ENCODE measurements at regions not wholly inside any gene's neighbourhood (a gene's known extent, or its start where the extent isn't known, plus 50 kb on each side); places are given as distances from the start of the nearest gene placed in this dataset.

DNA sequence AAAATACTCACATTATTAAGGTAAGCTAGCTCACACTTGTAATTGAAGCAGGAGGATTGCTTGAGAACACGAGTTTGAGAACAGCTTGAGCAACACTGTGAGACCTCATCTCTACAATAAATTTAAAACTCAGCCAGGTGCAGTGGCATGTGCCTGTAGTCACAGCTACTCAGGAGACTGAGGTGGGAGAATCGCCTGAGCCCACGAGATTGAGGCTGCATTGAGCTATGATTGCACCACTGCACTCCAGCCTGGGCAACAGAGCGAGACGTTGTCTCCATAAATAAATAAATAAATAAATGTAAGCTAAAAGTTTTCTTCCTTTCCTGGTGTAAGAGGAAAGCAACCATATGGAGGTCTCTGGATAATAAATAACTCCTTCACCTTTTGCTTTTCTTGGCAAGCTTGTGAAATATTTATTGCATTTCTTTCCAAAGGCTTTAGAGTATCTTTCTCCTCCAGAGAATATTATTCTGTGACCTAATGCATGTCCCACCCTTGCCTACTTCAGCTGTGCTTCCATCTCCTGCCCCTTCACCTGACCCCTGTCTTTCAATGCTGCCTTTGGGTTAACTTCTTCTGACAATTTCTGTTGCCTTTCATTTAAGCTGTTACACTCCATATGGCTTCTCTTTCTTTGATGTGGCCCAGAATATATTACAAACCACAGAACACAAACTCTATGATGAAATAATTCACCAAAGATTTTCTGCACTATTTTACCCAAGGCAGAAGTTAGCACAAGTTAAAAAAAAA lies 280.7 kb upstream of the RND3 start:
- no peak for DNase-seq

DNA sequence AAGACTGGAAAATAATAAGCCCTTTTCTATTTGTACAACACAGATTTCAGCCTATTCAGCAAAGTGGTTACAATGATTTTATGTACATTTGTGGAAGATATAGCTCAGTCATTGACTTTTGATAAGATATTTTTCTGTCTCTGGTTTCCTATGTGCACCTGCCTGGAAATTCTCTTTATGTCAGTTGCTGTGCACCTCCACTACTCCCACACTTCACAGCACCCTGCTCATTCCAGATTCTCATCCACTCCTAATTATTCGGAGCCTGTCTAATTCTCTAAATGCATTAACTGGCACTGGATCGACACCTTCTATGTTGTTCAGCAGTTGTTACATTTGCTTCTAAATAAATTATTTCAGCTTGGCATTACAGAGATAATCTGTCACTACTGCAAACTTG lies 275.1 kb upstream of the RND3 start:
- DNase-seq = no peak

DNA sequence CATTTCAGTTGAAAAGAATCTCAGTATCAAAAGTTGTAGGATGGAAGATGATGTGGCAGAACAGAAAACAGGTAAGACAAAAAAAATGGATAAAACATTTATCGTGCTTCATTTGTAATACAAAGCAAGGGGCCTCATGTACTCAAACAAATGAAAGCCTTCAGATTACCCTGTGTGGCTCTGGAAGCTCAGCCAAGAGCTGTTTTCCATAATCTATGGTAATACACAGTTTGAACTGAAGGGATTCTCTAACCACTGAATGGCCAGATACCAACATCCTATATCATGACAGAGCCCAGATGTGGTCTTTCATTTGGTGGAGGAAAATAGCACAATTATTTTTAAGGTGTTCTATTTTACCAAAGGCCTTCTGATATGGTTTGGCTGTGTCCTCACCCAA lies 272.1 kb upstream of the RND3 start:
- no peak for DNase-seq

DNA sequence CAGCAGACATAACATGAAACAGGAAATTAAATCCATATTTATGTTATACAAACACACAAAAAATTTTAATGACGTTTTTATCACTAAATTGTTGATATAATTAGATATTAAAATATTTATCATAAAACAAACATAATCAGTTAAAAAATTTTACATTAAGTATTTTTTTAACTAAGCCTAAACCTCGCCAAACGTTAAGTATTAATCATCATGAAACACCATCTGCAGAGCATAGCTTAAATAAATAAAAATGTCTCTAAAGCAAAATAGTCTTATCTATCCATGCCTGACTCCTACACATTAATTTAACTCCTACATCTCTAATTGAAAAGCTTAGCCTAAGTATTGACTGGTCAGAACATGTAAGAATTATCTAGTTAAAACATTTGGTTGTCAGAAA lies 271.6 kb upstream of the RND3 start:
- DNase-seq = no peak

DNA sequence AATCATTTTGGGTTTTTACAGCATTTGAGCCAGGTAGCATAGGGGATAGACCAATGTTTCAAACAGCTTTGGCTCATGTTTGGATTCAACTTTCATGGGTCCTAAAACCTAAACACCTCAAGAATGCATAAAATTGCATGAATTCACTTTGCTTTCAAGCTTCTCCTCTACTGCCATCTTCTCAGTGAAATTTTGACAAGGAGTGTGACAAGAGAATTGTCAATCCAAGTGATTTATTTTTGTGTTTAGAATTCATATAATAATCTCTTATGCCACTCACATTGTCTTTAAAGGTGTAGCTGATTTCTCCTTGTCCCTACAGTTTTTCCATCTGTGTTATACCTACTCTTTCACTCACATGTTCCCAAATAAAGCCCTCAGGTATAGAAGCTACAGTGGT lies 264.8 kb upstream of the RND3 start:
- DNase-seq = no peak

DNA sequence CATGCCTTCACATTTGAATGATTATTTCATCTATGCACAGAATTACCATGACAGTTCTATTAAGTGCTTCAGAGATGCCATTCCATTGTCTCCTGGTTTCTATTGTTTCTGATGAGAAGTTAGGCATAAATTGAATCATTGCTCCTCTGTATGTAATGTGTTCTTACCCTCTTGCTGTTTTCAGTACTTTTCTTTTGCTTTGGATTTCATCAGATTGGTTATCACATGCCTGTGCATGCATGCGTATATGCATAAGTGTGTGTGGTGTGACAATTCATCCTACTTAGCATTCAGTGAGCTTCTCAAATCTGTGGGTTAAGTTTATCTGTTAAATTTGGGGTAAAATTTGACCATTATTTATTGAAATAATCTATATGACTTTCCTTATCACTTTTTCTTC lies 263.3 kb upstream of the RND3 start:
- DNase-seq = no peak

DNA sequence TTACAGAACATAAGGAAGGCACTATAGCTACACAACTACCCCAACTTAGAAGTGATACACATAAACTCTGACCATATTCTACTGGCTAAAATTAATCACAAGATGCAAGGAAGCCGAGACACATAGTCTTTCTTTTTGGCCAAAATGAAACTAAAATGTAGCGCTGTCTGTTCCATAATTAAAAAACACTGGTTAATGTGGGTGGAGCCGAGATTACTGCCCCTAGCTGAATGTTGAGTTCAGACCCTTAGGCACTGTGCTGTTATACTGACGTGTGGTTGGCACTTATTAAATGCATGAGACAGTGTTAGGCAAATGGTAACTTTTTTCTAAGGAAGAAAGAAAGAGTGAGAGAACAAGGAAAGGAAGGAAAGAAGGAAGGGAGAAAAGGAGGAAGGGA lies 254.6 kb upstream of the RND3 start:
- no peak for DNase-seq

DNA sequence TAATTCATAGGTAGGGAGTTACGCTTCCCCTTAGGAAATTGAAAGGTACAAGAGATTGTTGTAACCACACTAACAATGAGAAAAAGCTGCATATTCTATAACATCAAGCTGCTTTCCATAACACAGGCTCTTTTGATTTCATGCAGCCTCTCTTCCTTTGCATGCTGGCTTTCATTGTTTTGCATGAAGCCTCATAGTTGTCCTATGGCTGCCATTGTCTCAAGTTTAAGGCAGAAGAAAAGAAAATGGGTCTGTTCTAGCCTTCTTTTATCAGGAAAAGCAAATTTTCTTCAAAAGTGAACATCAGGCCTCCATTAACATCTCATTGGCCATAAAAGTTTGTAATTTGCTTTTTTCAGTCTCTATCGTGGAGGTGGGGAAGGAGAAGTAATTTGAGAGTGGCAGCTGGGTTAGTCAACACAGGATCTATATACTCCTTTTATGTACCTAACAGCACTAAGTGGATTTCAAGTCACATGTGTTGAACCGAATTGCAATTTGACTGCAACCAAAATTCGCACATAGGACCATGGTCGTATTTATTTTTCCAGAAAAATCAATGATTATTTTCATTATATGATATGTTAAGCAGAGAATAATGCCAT lies 248.5 kb upstream of the RND3 start:
- no peak for DNase-seq

DNA sequence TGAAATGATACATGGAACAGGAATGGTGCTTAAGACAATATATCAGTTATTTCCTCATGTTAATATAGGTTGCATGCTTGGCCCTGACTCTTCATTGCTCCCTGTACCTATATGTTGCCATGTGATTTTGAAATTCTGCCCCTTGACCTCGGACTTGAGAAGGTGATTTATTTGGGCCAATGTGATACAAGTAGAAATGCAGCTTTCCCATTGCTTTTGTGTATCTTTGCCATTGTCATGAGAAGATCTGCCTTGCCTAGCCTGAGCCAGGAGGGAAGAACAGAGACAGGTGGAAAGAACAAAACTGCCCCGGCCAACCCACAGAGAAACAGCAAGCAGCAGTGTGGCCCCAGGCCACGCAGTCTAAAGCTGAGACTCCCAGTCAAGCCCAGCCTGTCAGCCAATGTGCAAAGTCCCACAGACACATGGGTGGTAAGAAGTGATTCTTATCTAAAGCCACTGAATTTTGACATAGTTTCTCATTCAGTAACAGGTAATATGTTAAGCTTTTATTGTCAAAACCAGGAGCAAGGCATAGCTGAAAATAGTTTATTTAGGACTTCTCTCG lies 245.7 kb upstream of the RND3 start:
- no peak for DNase-seq

DNA sequence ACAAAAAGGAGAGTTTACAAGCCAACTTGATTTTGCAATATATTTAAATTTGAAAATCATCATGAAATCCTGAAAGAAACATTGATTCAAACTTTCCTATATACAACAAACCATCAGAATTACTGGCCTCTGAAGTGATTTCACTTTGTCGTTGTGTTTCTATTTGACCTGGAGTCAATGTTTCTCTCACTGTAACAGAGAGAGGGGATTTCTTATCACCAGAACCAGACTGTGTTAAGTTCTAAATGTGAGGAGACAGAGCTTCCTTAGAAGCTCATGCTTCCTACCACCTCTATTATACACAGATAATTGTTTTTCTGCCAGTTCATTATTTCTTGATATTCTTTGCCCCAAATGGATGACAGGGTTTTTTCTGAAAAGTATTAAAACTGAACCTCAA lies 245.0 kb upstream of the RND3 start:
- no peak for DNase-seq

DNA sequence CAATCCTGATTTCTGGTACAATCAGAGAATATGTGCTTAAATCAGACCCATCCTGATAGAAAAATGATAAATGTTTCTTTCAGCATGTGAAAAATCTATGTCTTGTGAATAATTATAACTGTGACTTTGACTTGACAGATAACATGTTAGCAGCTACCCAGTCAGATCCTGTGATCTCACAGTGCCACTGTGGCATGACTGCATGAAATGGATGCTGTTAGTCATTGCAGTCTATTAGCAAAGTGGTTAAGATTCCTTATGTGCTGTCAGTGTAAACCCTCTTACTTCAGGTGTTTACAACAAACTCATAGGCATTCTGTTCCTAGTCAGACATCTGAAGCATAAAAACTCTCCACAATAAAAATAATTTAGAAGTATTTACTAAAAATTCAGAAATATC lies 244.6 kb upstream of the RND3 start:
- DNase-seq = no peak

DNA sequence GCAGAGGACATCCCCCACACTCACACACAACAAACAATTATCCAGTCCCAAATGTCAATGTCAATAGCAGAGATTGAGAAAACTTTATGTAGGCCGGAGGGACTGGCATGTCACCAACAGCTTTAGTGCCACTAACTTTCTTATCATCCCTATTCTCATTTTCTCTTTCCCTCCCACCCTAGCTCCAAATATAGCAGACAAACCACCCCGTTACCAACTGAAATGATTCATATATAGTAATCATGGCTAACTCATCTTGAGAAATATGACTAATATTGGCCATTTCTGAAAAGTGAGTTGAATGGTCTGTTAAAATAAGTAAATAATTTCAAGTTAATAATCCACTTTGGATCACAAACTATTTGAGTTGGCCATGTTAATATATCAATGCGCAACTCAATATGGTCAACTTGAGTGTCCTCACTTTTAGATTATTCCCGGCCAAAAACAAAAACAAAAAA lies 242.1 kb upstream of the RND3 start:
- no peak for DNase-seq

DNA sequence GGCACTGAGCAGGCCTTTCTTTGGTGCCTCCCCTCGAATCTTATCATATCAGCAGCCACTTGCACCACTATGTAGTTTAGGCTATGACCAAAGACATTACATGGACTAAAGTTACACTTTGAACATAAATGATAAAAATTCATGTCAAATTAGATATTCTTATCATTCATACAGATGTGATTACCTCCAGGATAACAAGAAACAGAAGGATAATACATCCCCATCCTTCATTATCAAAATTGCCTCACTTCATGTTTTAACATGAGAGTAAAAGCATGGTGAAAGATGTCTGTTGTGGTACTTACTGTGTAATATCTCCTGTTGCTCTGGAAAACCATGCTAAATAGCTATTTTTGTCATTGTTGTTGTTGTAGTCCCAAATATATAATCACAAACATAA lies 230.8 kb upstream of the RND3 start:
- no peak for DNase-seq

DNA sequence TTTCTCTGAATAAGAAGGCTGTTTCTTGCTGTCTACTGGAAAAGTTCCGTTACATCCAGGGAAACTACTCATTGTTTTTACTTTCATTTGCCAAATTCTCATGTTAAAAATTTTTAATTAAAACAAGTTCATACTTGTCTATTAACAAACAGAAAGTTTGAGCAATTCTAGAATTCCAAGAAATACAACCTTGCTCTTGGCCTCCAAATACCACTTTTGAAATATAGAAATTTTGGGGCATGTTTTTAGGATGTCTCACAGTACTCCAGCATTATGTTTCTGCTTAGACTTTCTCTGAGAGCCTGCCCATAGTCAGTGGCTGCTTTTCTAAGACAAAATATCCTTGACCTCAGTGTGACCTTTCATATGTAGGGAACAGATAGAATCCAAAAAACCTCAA lies 228.7 kb upstream of the RND3 start:
- DNase-seq = no peak

DNA sequence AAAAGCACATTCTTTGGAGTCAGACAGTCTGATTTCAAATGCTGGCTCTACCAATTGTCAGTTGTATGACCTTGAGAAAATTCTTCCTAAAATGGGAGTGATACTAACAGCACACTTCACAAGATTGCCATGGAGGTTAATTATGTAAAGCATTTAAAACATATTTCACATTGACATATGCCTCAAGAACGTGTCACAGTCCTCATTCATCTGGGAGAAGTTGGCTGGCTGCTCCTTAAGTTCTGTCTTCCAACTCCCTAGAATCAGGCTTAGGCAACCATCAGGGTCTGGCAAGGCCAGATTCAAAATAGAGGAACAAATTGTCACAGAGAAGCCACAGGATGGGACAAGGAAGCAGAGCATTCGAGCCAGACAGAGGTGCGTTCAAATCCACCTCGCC lies 228.0 kb upstream of the RND3 start:
- no peak for DNase-seq

DNA sequence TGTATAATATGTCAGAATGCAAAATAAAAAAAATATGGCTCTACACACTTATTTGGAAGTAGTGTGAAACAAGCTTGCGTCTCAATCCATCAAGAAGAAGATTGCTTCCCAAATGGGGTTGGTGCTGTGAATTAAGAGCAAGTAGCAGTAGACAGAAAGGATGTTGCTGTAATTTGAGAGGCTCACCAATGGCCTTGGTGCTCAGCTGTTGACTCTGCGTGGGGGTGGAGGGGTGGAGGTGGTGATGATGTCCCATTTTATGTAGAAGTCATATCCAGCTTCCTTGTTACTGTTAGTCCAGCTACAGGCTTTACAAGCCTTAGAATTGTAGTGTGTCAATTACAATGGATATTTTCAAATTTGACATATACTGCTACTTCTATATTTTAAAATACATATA lies 223.4 kb upstream of the RND3 start:
- no peak for DNase-seq

DNA sequence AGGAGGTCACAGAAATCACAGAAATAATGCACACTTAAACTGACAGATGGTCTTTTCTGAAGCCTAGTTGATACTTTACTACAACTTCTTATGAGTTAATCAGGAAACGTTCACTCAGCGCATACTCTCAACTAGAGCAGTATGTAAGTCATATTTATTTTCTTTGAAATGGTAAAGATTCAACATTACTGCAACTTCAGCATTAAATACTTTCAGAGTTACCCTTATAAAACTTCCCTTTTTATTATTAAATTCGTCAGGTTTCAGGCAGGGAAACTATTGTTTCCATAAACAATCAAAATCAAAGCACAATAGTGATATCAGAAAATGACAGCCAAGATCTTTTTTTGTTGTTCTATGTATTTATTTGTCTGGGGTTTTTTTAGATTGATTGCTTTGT lies 222.6 kb upstream of the RND3 start:
- DNase-seq = no peak

DNA sequence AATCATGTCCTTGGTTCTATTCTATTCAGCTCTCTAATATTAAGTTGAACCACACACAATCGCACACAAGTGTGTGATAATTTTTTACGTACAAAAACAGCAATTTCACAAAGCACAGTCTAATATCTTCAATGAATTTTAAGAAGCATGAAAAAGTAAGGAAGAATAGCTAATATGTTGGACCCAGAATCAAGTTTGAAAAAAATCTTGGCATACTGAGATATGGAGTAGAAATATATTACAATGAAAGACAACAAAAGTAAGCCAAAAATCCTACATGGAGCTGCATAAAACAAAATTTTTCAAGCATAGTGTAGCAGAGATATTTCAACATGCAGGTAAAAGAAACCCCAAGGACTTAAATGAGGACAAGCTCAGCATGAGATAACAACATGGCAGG lies 219.1 kb upstream of the RND3 start:
- DNase-seq = no peak

DNA sequence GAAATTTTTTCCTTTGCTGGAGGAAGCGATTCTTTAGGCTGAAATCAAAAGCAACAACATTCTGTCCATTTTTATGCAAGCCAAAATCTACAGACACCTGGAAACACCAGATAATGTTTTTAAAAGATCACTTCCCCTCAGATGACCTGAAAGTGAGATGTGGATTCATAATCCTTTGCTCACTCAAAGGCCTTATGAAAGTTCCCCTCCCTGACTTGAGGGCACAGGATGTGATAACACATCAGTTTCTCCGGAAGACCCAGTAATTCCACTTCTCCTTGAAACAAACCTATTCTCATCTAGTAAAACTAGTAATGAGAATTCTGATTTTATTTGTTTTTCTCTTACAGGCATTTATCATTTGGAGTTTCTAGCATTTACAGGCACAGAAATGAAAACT lies 218.3 kb upstream of the RND3 start:
- no peak for DNase-seq

DNA sequence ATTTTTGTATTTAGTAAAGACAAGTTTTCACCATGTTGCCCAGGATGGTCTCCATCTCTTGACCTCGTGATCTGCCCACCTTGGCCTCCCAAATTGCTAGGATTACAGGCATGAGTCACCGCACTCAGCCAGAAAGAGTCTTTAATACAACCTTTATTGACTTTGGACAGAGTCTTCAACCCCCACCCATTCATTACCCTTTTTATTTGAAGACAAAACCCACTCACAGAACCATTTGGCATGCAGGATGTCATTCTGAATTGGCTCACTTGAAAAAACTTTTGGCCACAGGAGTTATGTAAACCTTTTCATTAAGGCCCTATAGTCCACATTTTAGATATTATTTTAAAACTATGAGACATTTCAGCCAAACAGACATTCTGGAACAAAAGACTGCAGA lies 217.9 kb upstream of the RND3 start:
- no peak for DNase-seq

DNA sequence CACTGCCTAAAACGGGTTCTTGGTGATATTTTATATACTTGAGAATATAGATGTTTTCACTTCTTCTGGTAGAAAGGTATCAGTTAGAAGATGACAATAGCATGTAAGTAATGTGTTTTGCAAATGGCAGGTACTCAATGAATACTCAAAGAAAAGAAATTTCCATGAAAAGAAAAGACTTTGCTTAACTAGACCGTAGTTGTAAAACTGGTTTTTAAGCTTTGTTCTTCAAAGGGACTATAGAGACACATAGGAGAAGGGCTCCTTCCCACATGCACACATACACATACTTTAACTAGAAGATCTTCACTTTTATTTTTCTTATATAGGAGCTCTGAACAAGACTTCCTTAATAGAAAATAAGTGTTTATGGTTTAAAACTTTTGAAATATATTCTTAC lies 215.3 kb upstream of the RND3 start:
- DNase-seq = no peak

DNA sequence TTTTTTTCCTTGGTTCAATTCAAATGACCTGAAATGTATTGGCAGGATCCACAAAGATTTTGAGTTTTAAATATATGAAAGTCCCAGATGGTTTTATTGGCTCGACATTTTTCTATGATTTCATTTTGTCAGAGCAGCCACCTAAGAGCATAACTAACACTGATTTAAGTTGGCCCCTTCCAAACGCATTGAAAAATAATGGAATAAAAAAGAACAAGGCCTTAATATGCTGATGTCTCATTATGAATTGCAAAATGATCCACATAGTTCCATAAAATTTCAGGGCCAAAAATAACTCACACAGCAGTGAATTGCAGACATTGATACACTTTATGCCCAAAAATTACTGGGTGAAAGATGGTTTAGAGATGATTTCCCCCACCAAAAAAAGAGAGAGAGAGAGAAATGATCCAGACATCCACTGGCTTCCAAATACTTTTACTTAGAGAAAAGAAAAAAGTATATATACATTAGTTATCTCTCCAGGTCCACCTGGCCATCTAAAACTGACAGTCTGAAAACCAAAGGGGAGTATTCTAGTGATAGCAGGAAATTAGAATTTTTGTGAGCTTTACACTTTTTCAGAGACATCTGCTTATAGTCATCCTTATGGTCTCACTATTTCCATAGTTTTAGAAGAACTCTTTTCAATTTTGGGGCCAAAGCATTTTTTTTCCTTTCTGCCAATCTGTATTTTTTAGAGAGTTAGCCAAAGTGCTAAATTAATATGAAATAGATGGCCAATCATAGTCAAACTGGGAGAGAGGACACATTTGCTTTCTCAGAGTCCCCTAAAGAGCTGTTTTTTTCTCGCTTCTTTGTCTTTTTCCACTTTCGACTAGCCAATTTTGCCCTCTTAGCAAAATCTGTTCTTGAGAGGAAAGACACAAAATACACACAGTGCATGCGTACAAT lies 213.5 kb upstream of the RND3 start:
- DNase-seq = no peak

DNA sequence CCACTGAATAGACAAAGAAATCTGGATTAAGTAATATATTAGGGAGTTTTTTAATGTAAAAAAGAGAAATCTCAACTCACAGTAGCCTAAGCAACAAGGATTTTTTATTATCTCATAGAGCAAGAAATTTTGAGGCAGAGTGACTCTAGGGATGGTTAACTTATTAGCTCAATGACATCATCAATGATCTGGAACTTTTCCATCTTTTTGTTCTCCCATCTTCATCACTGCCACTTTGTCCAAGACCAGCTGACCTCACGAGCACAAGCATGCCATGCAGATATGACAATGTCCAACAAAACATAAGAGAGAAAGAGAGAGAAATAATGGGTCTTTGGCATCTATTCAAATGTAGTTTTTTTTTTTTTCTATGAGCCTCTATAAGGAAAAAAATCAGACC lies 211.8 kb upstream of the RND3 start:
- no peak for DNase-seq
